Transverse colon (tissue), 4 donors: ENCODE measurements at regions not wholly inside any gene's neighbourhood (a gene's known extent, or its start where the extent isn't known, plus 50 kb on each side); places are given as distances from the start of the nearest gene placed in this dataset.
A peak's percentile ranks its signal among the peaks of the same experiment; 100 is the strongest.

Experiments used
- DNase-seq: peaks from one replicate; pipeline ENCODE4 v3.0.0-alpha.2; 2019
- H3K27ac ChIP-seq, 4 donors: fragments of 200-600 bp; sonication (generic); 2 replicates each; pipeline ENCODE4 v1.5.1; 2016 to 2018; ENCODE audit warnings: inconsistent platforms in 4 of 4
- H3K27me3 ChIP-seq: fragments of 200-600 bp; sonication (generic); 2 replicates; pipeline ENCODE4 v1.5.1; 2017; ENCODE audit warnings: inconsistent platforms
- H3K36me3 ChIP-seq, 4 donors: fragments of 200-600 bp; sonication (generic); 2 replicates each; pipeline ENCODE4 v1.5.1; 2017 to 2019; ENCODE audit warnings: inconsistent platforms in 4 of 4
- H3K4me1 ChIP-seq, 4 donors: fragments of 200-600 bp; sonication (generic); 2 replicates each; pipeline ENCODE4 v1.5.1; 2017 to 2020; ENCODE audit warnings: inconsistent platforms in 4 of 4
- H3K4me3 ChIP-seq, 4 donors: fragments of 200-600 bp; sonication (generic); 1 replicate in 1 of 4; 2 replicates in 3 of 4; pipeline versions ENCODE4 v1.5.1 to v1.6.1; 2017 to 2019; ENCODE audit warnings: inconsistent platforms in 4 of 4
- H3K9me3 ChIP-seq, 2 donors: fragments of 200-600 bp; sonication (generic); 2 replicates each; pipeline ENCODE4 v1.5.1; 2017 to 2019; ENCODE audit warnings: inconsistent platforms in 2 of 2
- EP300 ChIP-seq: sonication (generic); formaldehyde crosslinking; IDR thresholded peaks from one replicate; pipeline ENCODE4 v1.6.1; 2017; ENCODE audit warnings: antibody characterized with exemption, low read depth
- POLR2A ChIP-seq: fragments of 450-650 bp; IDR thresholded peaks from one replicate; pipeline ENCODE4 v1.6.1; 2016; ENCODE audit warnings: antibody characterized with exemption, mild to moderate bottlenecking, moderate library complexity
- POLR2AphosphoS5 ChIP-seq, 3 donors: sonication (generic); formaldehyde crosslinking; IDR thresholded peaks; one replicate each; pipeline ENCODE4 v1.6.1; 2016; ENCODE audit warnings: antibody characterized with exemption in 3 of 3
- WGBS, 2 donors: methylation state at CpG; one replicate each; pipeline ENCODE4 v1.1.5; 2018; ENCODE audit warnings: low coverage in 1 of 2; 5-methylcytosine and 5-hydroxymethylcytosine counted together
- in situ Hi-C, 4 donors: fragments of 200-750 bp; cut with MboI; loops; one replicate each; pipeline versions ENCODE4 v1.15.0 to v1.15.1; 2017; ENCODE audit warnings: low sequenced_read_pairs in 3 of 4, low pct_ligation_motif_present in 1 of 4, low pct_unique_long_range_greater_than_20kb in 1 of 4
- intact Hi-C: fragments of 100-400 bp; cut with DNase I; formaldehyde crosslinking; loops from one replicate; pipeline ENCODE4 v1.15.1; 2023; ENCODE audit warnings: low total_unique reads
- TF ChIP-seq, protein P1 (sequence below), 5 experiments: fragments of 200-600 bp in 3 of 5; fragments of 450-650 bp in 2 of 5; sonication (generic) in 3 of 5; IDR thresholded peaks; 1 replicate in 2 of 5; 2 replicates in 3 of 5; pipeline ENCODE4 v1.5.1; 2016 to 2017; ENCODE audit warnings: antibody characterized with exemption in 5 of 5, inconsistent platforms in 3 of 5, mild to moderate bottlenecking in 2 of 5, moderate library complexity in 1 of 5

- H3K4me1 ChIP-seq, result no peaks in the 10 kb centered on the region
- in situ Hi-C loops, result no loop called here
Measured at GRCh38 chr11:33544593-33545373, 155.8 kb downstream of the C11orf91 start.

DNA sequence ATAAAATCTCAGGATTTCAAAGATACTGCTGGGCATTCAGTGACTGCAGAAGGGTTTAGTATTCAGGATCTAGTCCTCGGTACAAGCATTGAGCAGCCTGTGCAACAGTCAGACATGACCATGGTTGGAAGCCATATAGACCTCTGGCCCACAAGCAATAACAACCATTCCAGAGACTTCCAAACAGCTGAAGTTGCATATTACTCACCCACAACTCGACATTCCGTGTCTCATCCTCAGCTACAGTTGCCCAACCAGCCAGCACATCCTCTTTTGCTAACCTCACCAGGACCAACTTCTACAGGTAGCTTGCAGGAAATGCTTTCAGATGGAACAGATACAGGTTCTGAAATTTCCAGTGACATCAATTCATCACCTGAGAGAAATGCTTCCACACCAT is 156.8 kb downstream of the C11orf91 start:
- WGBS, 2 donors, result 62% methylated on average over 3 of the region's 3 CpGs; no CpG with 5 or more reads in 1 of the 2 donors
- intact Hi-C loops, result no loop called here
- Histone ChIP-seq H3K36me3 (no peaks in the 10 kb centered on the region), H3K9me3 (no peaks in the 10 kb centered on the region), H3K27me3 (peaks cover 13% of the 10 kb centered on the region), H3K4me3 (no peak overlapping the region), H3K4me1 (no peaks in the 10 kb centered on the region), H3K27ac (no peak overlapping the region)
- TF ChIP-seq, protein P1, sequence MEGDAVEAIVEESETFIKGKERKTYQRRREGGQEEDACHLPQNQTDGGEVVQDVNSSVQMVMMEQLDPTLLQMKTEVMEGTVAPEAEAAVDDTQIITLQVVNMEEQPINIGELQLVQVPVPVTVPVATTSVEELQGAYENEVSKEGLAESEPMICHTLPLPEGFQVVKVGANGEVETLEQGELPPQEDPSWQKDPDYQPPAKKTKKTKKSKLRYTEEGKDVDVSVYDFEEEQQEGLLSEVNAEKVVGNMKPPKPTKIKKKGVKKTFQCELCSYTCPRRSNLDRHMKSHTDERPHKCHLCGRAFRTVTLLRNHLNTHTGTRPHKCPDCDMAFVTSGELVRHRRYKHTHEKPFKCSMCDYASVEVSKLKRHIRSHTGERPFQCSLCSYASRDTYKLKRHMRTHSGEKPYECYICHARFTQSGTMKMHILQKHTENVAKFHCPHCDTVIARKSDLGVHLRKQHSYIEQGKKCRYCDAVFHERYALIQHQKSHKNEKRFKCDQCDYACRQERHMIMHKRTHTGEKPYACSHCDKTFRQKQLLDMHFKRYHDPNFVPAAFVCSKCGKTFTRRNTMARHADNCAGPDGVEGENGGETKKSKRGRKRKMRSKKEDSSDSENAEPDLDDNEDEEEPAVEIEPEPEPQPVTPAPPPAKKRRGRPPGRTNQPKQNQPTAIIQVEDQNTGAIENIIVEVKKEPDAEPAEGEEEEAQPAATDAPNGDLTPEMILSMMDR (IDR thresholded peaks at IDR 0.05), result no peak
- TF ChIP-seq EP300, result no peak
- no peak for TF ChIP-seq POLR2A
- no peak for TF ChIP-seq POLR2AphosphoS5 (IDR thresholded peaks at IDR 0.05)
- in situ Hi-C loops, result no loop called here
- no peak for DNase-seq

More at GRCh38 chr11:33544593-33545373, 155.8 kb downstream of the C11orf91 start:
- Histone ChIP-seq H3K4me3 (no peak overlapping the region), H3K9me3 (no peaks in the 10 kb centered on the region), H3K36me3 (no peaks in the 10 kb centered on the region), H3K27ac (no peak overlapping the region), H3K27me3 (peaks cover 7% of the 10 kb centered on the region)
- intact Hi-C loops, result no loop called here
- TF ChIP-seq, protein P1 (IDR thresholded peaks at IDR 0.05), result no peak
- no peak for TF ChIP-seq POLR2A
- TF ChIP-seq EP300, result no peak
- no peak for TF ChIP-seq POLR2AphosphoS5 (IDR thresholded peaks at IDR 0.05)
- DNase-seq, result no peak
- WGBS, 2 donors, result 89 to 93% methylated on average over 4 to 16 of the region's 17 CpGs

- peak; percentile 44 for DNase-seq
- 55 to 83% methylated on average over 2 to 7 of the region's 7 CpGs for WGBS, 2 donors
- in situ Hi-C loops, result no loop called here
- intact Hi-C loops, result no loop called here
- Histone ChIP-seq H3K4me1 (no peaks in the 10 kb centered on the region), H3K36me3 (no peaks in the 10 kb centered on the region), H3K9me3 (no peaks in the 10 kb centered on the region), H3K27ac (no peak overlapping the region), H3K4me3 (no peak overlapping the region), H3K27me3 (peaks cover 13% of the 10 kb centered on the region)
- no peak for TF ChIP-seq POLR2A
- TF ChIP-seq, protein P1 (IDR thresholded peaks at IDR 0.05), result peak; percentile 44 to 54 (median 52)
Measured at GRCh38 chr11:33542921-33543320, 157.7 kb downstream of the C11orf91 start.

DNA sequence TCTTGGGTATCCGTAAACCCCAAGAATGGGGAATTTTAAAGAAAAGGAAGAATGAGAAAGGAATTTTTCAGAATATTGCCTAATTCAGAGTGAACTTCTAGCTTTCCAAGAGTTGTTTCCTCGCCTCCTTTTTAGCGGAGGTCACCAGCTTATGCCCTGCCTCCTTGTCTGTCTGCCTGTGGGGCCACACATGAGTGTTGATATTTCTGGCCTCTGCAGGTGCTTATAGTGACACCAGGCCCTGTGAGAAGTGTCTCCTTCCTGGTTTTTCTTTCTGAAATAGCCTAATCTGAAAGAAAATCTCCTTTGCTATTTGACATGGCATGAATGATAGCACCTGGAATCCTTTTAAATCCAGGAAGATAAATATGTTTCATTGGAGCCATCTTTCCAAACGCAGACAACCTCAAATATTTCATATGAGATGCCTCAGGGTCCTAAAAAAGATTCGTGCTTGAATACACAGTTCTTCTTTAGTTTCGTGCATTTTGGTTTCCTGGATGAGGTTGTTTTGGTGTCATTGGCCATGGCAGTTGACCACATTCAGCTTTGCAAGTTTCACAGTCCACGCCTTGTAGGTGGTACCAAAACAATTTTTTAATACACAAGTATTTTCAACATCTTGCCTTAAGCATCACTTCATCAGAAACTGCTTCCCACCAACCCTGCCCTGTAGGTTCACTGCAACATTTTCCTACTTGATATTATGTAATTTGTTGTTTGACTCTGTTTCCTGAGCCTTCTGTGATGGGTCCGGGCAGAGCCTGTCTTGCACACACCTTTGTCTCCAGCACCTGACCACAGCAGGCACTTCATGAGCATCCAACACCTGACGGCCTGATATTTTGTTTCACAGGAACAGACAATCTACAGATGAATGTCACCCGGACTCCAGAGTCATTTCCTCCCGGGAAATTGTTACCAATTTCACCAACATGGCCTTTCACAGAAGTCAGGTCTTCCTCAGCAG is 159.4 kb downstream of the C11orf91 start:
- intact Hi-C loops, result no loop called here
- TF ChIP-seq EP300 (no peak), POLR2AphosphoS5 (IDR thresholded peaks at IDR 0.05) (no peak), POLR2A (no peak)
- TF ChIP-seq, protein P1 (IDR thresholded peaks at IDR 0.05), result no peak

More for the DNA sequence above, 159.4 kb downstream of the C11orf91 start:
- H3K27me3 ChIP-seq, result peaks cover 14% of the 10 kb centered on the region
- no peaks in the 10 kb centered on the region for H3K9me3 ChIP-seq
- WGBS, 2 donors, result 66 to 73% methylated on average over 7 to 11 of the region's 11 CpGs
- H3K4me3 ChIP-seq, result no peak overlapping the region
- DNase-seq, result no peak
- in situ Hi-C loops, result no loop called here
- no peak overlapping the region for H3K27ac ChIP-seq
- no peaks in the 10 kb centered on the region for H3K4me1 ChIP-seq
- H3K36me3 ChIP-seq, result no peaks in the 10 kb centered on the region
